Activated CD4-positive, alpha-beta memory T cell treated with anti-CD3 and anti-CD28 coated beads for 36 hours (primary cell): ENCODE measurements at regions not wholly inside any gene's neighbourhood (a gene's known extent, or its start where the extent isn't known, plus 50 kb on each side); places are given as distances from the start of the nearest gene placed in this dataset.

Experiments used
- CTCF ChIA-PET: fragments of 350-600 bp; sonication (Branson Sonifier 250); formaldehyde crosslinking; loops from one replicate; lab custom pipeline; 2021; ENCODE audit warnings: antibody characterized with exemption, inconsistent platforms; lab: Charles Lee
- POLR2A ChIA-PET: fragments of 350-600 bp; sonication (Branson Sonifier 250); formaldehyde crosslinking; loops from one replicate; lab custom pipeline; 2021; ENCODE audit warnings: antibody characterized with exemption; lab: Charles Lee
- DNase-seq: peaks from one replicate; pipeline ENCODE4 v3.0.0-alpha.2; 2020
- H3K27ac Mint-ChIP-seq: one replicate; pipeline ENCODE4 v1.8.0; 2021; ENCODE audit warnings: mixed read lengths
- H3K27me3 Mint-ChIP-seq: one replicate; pipeline ENCODE4 v1.8.0; 2021; ENCODE audit warnings: mixed read lengths
- H3K36me3 Mint-ChIP-seq: one replicate; pipeline ENCODE4 v1.8.0; 2021; ENCODE audit warnings: mixed read lengths
- H3K4me1 Mint-ChIP-seq: one replicate; pipeline ENCODE4 v1.8.0; 2021; ENCODE audit warnings: low read depth, mixed read lengths
- H3K4me3 Mint-ChIP-seq: one replicate; pipeline ENCODE4 v1.8.0; 2021; ENCODE audit warnings: mild to moderate bottlenecking, mixed read lengths
- H3K9me3 Mint-ChIP-seq: one replicate; pipeline ENCODE4 v1.8.0; 2021; ENCODE audit warnings: mixed read lengths
- intact Hi-C: fragments of 100-400 bp; cut with micrococcal nuclease; formaldehyde crosslinking; loops from one replicate; pipeline ENCODE4 v1.15.1; 2023

DNA sequence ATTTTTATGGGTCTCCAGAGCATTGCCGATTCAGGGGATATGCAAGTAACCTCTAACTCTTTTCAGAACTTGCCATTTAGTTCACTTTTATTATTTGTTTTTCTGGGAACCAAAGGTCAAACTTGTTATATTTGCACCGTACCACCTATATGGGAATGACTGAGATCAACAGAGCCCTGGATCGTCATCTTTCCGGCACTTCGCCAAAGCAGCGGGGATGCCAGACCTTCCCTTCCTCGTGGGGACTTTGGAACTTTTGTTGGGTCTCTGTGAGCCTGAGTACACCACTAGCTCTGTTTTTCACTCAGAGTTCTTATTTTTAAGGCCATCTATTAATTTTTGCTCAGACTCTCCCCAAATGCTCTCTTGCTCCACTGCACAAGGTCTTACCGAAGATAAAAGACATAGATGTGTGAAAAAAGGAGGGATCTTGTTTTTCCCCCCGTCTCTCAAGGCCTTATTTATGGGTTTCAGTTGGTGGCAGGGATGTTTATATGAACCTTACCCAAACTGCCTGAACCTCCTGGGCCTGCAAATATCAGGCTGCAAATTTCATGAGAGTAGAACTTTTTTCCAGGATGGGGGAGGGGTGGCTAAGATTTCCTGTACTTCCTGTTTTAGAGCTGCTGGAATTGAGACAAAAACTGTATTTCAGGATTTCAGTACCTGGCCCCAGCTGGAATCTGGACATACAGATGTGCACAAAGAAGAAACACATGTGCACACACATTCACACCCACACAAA, 350.3 kb downstream of the HRH4 start:
- intact Hi-C loops: no loop called here
- Mint-ChIP-seq H3K27me3 (no peaks in the 10 kb centered on the region), H3K4me1 (no peaks in the 10 kb centered on the region), H3K27ac (no peak overlapping the region), H3K4me3 (no peak overlapping the region), H3K36me3 (no peaks in the 10 kb centered on the region), H3K9me3 (peaks cover 3% of the 10 kb centered on the region)
- no peak for DNase-seq
- POLR2A ChIA-PET: no interaction called here
- CTCF ChIA-PET: no interaction called here

DNA sequence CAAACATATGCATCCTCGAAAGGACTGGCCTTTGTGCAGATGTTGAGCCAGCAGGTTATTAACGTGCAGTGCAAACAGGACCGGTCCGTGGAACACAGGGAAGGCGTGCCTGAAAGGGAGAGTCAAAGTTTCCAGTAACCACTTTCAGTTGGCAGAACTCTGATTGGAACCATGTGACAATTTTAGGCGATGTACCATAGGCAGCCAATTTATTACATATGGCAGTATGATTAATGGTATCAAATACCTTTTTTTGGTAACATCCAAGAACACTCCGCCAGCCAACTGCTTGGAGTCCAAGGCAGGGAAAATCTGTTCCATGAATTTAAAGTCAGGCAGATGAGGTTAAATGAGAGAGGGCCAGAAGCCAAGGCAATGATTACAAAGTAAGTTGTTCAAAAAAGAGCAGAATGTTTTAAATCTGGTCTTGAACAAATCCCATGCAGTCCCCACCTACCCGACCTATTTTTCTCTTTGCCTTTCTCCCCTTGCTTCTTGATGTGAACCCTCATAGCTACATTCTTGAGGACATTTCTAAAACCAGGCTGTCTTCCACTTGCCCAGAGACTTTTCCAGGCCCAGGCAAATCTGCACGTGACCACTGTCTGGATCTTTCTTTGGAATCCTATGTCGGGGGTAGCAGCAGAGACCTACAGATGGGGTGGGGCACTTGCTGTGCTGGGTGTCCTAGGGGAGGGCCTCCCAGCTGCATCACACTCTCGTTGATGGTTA, 351.7 kb downstream of the HRH4 start:
- ChIA-PET CTCF (no interaction called here), POLR2A (no interaction called here)
- no peaks in the 10 kb centered on the region for H3K4me1 Mint-ChIP-seq
- intact Hi-C loops: no loop called here
- no peak overlapping the region for H3K27ac Mint-ChIP-seq
- no peak overlapping the region for H3K4me3 Mint-ChIP-seq
- peaks cover 3% of the 10 kb centered on the region for H3K9me3 Mint-ChIP-seq
- DNase-seq: no peak
- no peaks in the 10 kb centered on the region for H3K36me3 Mint-ChIP-seq
- no peaks in the 10 kb centered on the region for H3K27me3 Mint-ChIP-seq

DNA sequence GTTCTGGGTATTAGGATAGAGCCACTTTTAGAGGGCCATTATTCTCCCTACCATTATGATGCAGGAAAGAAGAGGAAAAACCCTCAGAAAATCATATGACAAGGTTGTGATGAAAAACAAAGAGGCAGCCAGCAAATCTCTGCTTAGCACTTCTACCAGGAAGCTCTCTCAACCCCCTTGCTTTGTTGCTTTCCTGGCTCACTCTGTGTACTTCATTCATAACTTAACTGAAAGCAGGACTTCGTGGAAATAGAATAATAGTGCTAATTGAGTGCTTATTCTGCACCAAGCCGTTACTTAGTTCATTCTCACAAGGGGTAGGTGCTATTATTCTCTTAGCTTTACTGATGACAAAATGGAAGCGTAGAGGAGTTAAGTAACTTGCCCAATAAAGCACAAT, 354.1 kb downstream of the HRH4 start:
- H3K36me3 Mint-ChIP-seq: no peaks in the 10 kb centered on the region
- intact Hi-C loops: no loop called here
- ChIA-PET CTCF (no interaction called here), POLR2A (no interaction called here)
- no peaks in the 10 kb centered on the region for H3K4me1 Mint-ChIP-seq
- H3K9me3 Mint-ChIP-seq: no peaks in the 10 kb centered on the region
- no peak for DNase-seq
- no peak overlapping the region for H3K27ac Mint-ChIP-seq
- H3K4me3 Mint-ChIP-seq: no peak overlapping the region
- H3K27me3 Mint-ChIP-seq: no peaks in the 10 kb centered on the region

DNA sequence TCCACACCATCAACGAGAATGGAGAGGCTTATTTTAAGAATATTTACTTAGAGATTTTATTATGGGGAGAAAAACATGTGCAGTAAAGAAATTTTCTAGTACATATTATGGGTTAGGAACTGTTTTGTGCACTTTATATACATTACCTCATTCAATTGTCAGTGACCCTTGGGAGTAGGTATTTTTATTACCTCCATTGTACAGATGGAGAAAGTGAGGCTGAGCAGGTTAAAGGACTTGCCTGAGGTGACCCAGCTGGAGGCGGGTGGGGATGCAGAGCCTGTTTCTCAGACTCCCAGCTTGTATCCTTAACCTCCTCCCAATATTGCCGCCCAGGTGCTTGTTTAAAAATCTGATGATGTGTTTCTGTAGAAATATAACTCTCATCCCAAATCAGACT, 356.7 kb downstream of the HRH4 start:
- Mint-ChIP-seq H3K4me1 (no peaks in the 10 kb centered on the region), H3K9me3 (no peaks in the 10 kb centered on the region), H3K36me3 (no peaks in the 10 kb centered on the region), H3K27me3 (no peaks in the 10 kb centered on the region), H3K4me3 (no peak overlapping the region), H3K27ac (no peak overlapping the region)
- no peak for DNase-seq
- POLR2A ChIA-PET: no interaction called here
- CTCF ChIA-PET: no interaction called here
- intact Hi-C loops: no loop called here

DNA sequence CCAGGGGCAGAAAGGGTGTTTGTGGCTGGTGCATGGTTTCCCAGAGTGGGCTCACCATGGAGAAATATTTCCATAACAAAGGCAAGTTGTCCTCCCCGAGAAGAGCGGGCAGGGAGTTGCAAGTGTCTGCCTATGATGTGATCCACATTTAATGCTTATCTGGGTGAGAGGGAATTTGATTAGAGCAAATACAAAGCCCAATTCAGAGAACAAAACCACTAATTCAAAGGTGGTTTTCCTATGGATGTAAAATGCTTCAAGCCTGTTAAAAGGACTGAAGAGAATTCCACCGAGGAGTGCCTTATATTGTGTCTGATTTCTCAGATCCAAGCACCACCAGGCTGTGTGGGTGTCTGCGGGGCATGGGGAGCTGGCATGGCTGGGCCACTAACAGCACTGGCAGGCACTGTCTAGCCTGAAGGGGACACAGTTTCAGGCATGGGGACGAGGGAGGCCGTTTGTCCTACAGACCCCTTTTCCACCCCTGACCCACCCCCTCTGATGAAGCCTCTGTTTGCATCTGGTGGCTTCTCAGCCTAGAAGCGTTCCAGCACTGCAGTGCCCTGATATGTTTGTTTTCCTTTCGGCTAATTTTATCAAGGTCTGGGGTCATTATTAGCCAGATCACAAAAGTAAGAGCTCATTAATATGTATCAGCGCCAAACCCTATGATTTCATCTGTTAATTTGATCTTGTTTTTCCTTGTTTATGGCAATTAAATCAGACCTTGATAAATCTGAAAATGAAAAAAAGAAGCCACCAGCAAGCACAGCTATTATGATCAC, 357.3 kb downstream of the HRH4 start:
- POLR2A ChIA-PET: no interaction called here
- Mint-ChIP-seq H3K4me3 (no peak overlapping the region), H3K4me1 (no peaks in the 10 kb centered on the region), H3K27me3 (no peaks in the 10 kb centered on the region), H3K9me3 (no peaks in the 10 kb centered on the region), H3K36me3 (no peaks in the 10 kb centered on the region), H3K27ac (no peak overlapping the region)
- CTCF ChIA-PET: no interaction called here
- intact Hi-C loops: no loop called here
- no peak for DNase-seq

DNA sequence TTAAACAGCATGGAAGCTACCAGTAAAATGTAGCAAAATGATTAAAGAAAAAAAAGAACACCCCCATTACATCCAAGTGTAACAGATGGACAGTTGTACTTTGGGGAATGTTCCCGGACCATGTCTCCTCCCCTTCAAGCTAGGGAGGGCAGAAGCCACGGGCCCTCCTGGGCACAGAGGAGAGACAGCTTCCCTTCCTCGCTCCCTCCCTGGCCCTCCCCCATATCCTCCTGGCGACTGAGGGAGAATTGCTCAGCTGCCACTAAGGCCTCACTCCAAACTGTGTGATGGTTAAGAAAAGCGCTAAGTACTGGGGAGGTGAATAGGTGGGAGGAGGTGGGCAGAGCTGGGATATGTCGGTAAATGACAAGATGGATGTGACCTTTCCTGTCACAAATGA, 358.0 kb downstream of the HRH4 start:
- ChIA-PET CTCF (no interaction called here), POLR2A (no interaction called here)
- H3K4me3 Mint-ChIP-seq: no peak overlapping the region
- no peak for DNase-seq
- no peak overlapping the region for H3K27ac Mint-ChIP-seq
- no peaks in the 10 kb centered on the region for H3K27me3 Mint-ChIP-seq
- H3K9me3 Mint-ChIP-seq: no peaks in the 10 kb centered on the region
- no peaks in the 10 kb centered on the region for H3K36me3 Mint-ChIP-seq
- intact Hi-C loops: no loop called here
- H3K4me1 Mint-ChIP-seq: no peaks in the 10 kb centered on the region

DNA sequence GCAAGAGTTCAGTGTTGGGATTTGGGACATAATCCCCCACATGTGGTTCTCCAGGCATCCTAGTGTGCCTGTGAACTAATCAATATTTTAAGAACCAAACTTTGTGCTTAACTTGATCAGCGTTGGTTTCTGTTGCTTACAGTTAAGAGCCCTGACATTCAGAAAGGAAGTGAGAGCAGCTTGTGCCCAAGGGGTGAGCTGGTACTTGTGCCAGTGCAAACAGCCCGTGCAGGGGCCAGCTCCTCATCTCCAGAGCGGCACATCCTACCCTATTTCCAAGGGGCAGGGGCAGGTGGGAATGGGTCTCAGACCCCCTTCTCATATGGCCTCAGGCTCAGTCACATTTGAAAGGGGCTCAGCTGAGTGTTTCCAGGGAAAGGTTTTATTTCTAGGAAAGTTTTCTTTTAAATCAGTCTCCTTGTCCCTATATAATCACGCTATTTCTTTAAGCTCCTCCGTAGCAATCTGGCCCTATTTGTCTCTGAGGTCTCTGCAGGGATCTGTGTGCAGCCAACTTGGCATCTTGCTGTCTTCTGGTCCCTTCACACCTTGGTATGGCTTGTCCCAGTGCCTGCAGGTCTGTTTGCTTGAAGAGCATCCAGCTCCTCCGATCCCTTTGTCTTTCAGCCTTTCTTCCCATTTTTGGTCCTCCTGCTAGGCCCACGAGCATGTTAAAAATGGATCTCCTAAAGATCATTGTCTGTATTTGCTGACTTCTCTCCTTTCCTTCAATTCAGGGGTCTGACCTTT, 358.9 kb downstream of the HRH4 start:
- Mint-ChIP-seq H3K4me1 (no peaks in the 10 kb centered on the region), H3K9me3 (no peaks in the 10 kb centered on the region), H3K27me3 (no peaks in the 10 kb centered on the region), H3K4me3 (no peak overlapping the region), H3K36me3 (no peaks in the 10 kb centered on the region), H3K27ac (no peak overlapping the region)
- intact Hi-C loops: no loop called here
- ChIA-PET CTCF (no interaction called here), POLR2A (no interaction called here)
- DNase-seq: no peak

DNA sequence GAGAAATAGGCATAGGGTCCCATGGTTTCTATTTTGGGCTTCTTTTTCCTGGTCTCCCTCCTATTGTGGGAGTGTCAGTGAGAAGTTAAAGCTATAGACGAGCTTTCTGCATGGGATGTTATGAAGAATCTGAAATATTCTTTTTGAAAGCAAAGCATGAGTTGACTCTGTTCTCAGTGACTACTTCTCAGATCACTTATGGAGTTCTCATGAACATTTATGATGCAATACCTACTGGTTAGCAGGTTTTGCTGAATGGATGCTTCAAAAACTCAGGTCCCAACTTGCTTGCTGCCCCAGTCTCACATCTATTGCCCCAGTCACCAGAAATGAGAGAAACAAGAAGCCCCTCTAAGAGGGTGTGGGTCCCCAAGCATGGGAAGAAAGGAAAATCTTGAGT, 365.0 kb downstream of the HRH4 start:
- no peak overlapping the region for H3K27ac Mint-ChIP-seq
- no peak for DNase-seq
- ChIA-PET POLR2A (no interaction called here), CTCF (no interaction called here)
- H3K4me1 Mint-ChIP-seq: no peaks in the 10 kb centered on the region
- H3K36me3 Mint-ChIP-seq: no peaks in the 10 kb centered on the region
- H3K9me3 Mint-ChIP-seq: no peaks in the 10 kb centered on the region
- no peaks in the 10 kb centered on the region for H3K27me3 Mint-ChIP-seq
- intact Hi-C loops: no loop called here
- H3K4me3 Mint-ChIP-seq: no peak overlapping the region

DNA sequence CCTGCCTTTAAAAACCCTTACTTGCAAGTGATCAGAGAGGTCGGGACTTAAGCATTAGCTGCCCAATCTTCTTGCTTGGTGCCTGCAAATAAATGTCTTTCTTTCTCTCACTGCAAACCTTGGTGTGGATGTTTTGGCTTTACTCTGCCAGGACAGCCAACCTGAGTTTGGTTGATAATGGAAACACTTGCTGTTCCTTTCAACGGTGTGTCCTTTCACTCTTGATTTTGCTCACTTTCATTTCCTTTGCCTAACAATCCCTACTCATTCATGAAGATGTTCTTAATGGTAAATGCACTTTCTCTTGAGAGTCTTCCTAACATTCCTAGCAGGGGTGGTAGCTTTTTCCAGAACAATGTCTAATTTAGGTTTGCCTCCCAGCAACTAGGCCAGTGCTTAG, 366.2 kb downstream of the HRH4 start:
- H3K4me3 Mint-ChIP-seq: no peak overlapping the region
- POLR2A ChIA-PET: no interaction called here
- no peak overlapping the region for H3K27ac Mint-ChIP-seq
- no peaks in the 10 kb centered on the region for H3K27me3 Mint-ChIP-seq
- H3K4me1 Mint-ChIP-seq: no peaks in the 10 kb centered on the region
- CTCF ChIA-PET: no interaction called here
- H3K36me3 Mint-ChIP-seq: no peaks in the 10 kb centered on the region
- intact Hi-C loops: no loop called here
- DNase-seq: no peak
- H3K9me3 Mint-ChIP-seq: no peaks in the 10 kb centered on the region

DNA sequence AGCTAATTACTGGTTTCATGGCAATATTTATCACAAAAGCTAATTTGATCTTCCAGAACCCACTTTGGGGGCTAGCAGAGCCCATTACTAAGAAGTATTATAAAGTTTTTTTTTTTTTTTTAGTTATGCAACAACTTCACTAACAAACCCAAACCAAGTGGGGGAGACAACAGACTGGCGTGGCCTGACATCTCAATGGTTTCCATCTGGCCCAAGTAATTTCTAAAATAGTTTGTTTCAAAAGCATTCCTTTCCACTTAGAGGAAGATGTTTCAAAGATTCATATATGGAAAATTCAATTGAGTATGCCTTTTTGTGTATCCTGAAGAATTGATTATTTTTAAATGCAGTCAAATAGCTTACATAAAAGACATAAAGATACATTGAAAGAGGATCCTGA, 367.1 kb downstream of the HRH4 start:
- ChIA-PET CTCF (no interaction called here), POLR2A (no interaction called here)
- H3K27ac Mint-ChIP-seq: no peak overlapping the region
- intact Hi-C loops: no loop called here
- no peak for DNase-seq
- no peaks in the 10 kb centered on the region for H3K4me1 Mint-ChIP-seq
- no peaks in the 10 kb centered on the region for H3K27me3 Mint-ChIP-seq
- H3K4me3 Mint-ChIP-seq: no peak overlapping the region
- no peaks in the 10 kb centered on the region for H3K9me3 Mint-ChIP-seq
- H3K36me3 Mint-ChIP-seq: no peaks in the 10 kb centered on the region

DNA sequence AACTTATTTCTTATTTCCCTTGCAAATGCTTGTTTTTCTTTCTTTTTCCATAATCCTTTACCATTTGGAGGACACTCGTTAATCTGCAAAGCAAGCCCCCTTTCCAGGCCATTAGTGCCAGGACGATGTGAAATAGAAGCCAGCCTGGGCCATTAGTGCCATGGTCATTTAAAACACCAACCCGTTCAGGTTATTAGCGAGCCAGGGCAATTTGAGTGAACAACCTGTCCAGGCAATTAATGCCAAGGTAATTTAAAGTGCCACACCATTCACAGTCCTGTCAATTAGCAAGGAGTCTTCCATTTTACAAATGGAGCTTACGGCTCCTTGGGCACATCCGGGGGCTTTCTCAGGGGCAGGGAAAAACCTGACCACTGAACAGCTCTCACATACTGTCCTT, 370.6 kb downstream of the HRH4 start:
- ChIA-PET CTCF (no interaction called here), POLR2A (no interaction called here)
- H3K9me3 Mint-ChIP-seq: no peaks in the 10 kb centered on the region
- intact Hi-C loops: no loop called here
- no peaks in the 10 kb centered on the region for H3K36me3 Mint-ChIP-seq
- H3K27ac Mint-ChIP-seq: no peak overlapping the region
- DNase-seq: no peak
- no peaks in the 10 kb centered on the region for H3K27me3 Mint-ChIP-seq
- no peak overlapping the region for H3K4me3 Mint-ChIP-seq
- no peaks in the 10 kb centered on the region for H3K4me1 Mint-ChIP-seq
